ENCODE measurements at regions not wholly inside any gene's neighbourhood (a gene's known extent, or its start where the extent isn't known, plus 50 kb on each side); places are given as distances from the start of the nearest gene placed in this dataset.

GRCh38 chr1:234908571-234908970 lies 220.1 kb downstream of the TOMM20 start:
- Histone ChIP-seq H3F3A (replicated peaks; ENCODE audit: insufficient read depth) (no peaks in the 10 kb centered on the region), H3K4me1 (ENCODE audit: control insufficient read depth in 1 of 2, insufficient read depth in 2 of 2, low read depth in 1 of 2, low read length in 1 of 2) (peaks cover 0 to 18% of the 10 kb centered on the region in 2 experiments; a peak in 2 of 4 replicates), H4K20me1 (ENCODE audit: insufficient read depth) (no peaks in the 10 kb centered on the region), H3K4me3 (ENCODE audit: low read depth in 2 of 2, low read length in 1 of 2) (no peak overlapping the region), H3K4me2 (no peak overlapping the region; the same call in 1 of the 2 replicates), H2AFZ (ENCODE audit: low read depth) (peak overlapping the region; percentile 13; the same call in 1 of the 2 replicates), H3K9me3 (no peaks in the 10 kb centered on the region), H3K27ac (ENCODE audit: low read depth in 2 of 2, low read length in 1 of 2) (peak overlapping the region; percentile 12 to 60; a peak in 3 of 4 replicates), H3K9me2 (no peaks in the 10 kb centered on the region), H3K79me2 (ENCODE audit: insufficient read depth) (no peaks in the 10 kb centered on the region), H3K9ac (no peak overlapping the region), H3K27me3 (ENCODE audit: insufficient read depth) (no peaks in the 10 kb centered on the region), H3K36me3 (replicated peaks in 1 of 2; ENCODE audit: control insufficient read depth in 1 of 2, insufficient read depth in 2 of 2, low read length in 1 of 2) (no peaks in the 10 kb centered on the region)
- TF ChIP-seq FOXM1 (IDR thresholded peaks at IDR 0.05; ENCODE audit: low read depth) (no peak), RCOR1 (IDR thresholded peaks at IDR 0.05; ENCODE audit: low read length) (no peak), GATA2 (CRISPR knock-in tag; IDR thresholded peaks at IDR 0.05) (no peak), FOXJ3 (CRISPR knock-in tag; IDR thresholded peaks at IDR 0.05) (no peak), MXI1 (IDR thresholded peaks at IDR 0.05; ENCODE audit: low read depth, low read length) (no peak), MEF2A (IDR thresholded peaks at IDR 0.05; ENCODE audit: borderline replicate concordance, low read depth) (no peak), EP300 (IDR thresholded peaks at IDR 0.05; ENCODE audit: borderline replicate concordance in 1 of 2, low read depth in 1 of 2, low read length in 1 of 2) (no peak), CHD2 (IDR thresholded peaks at IDR 0.05; ENCODE audit: low read length, partially characterized antibody) (no peak), PBX3 (IDR thresholded peaks at IDR 0.05) (no peak), SMC3 (IDR thresholded peaks at IDR 0.05; ENCODE audit: low read depth, low read length) (no peak), TEAD4 (IDR thresholded peaks at IDR 0.05; ENCODE audit: borderline replicate concordance, insufficient read depth) (no peak), RFX5 (IDR thresholded peaks at IDR 0.05; ENCODE audit: low read length) (no peak), TAF1 (IDR thresholded peaks at IDR 0.05; ENCODE audit: borderline replicate concordance, low read depth, low read length) (no peak), EZH2phosphoT487 (IDR thresholded peaks at IDR 0.05; ENCODE audit: borderline replicate concordance, low read depth) (no peak), ZBTB33 (IDR thresholded peaks at IDR 0.05; ENCODE audit: borderline replicate concordance, low read depth) (no peak), RXRA (IDR thresholded peaks at IDR 0.05; ENCODE audit: borderline replicate concordance, low read depth) (no peak), ELF1 (IDR thresholded peaks at IDR 0.05) (no peak), NFIC (IDR thresholded peaks at IDR 0.05; ENCODE audit: borderline replicate concordance) (no peak)
- TF ChIP-seq, protein P1, sequence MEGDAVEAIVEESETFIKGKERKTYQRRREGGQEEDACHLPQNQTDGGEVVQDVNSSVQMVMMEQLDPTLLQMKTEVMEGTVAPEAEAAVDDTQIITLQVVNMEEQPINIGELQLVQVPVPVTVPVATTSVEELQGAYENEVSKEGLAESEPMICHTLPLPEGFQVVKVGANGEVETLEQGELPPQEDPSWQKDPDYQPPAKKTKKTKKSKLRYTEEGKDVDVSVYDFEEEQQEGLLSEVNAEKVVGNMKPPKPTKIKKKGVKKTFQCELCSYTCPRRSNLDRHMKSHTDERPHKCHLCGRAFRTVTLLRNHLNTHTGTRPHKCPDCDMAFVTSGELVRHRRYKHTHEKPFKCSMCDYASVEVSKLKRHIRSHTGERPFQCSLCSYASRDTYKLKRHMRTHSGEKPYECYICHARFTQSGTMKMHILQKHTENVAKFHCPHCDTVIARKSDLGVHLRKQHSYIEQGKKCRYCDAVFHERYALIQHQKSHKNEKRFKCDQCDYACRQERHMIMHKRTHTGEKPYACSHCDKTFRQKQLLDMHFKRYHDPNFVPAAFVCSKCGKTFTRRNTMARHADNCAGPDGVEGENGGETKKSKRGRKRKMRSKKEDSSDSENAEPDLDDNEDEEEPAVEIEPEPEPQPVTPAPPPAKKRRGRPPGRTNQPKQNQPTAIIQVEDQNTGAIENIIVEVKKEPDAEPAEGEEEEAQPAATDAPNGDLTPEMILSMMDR (IDR thresholded peaks at IDR 0.05), result no peak
- 90% methylated on average over 8 of the region's 9 CpGs for WGBS (ENCODE audit: low lambda C conversion rate)
- no peak for DNase-seq
- POLR2A ChIA-PET, result interaction anchor here (0.9 to 1.9 kb wide), 2 partner anchors 297 to 431 kb away, joined by 3 to 6 read pairs; no protein-coding TSS in a partner anchor
- CTCF ChIA-PET, result interaction anchor here (1.0 to 2.3 kb wide), 4 partner anchors 10 to 185 kb away, joined by 3 to 9 read pairs (median 4); no protein-coding TSS in a partner anchor

Measured in SK-N-SH (cell line).